Hematopoietic multipotent progenitor cell treated with erythropoietin and hydrocortisone succinate and interleukin-3 and kit ligand, for 6 days (in vitro differentiated cells): ENCODE measurements at regions not wholly inside any gene's neighbourhood (a gene's known extent, or its start where the extent isn't known, plus 50 kb on each side); places are given as distances from the start of the nearest gene placed in this dataset.

Experiments
- DNase-seq: peaks from one replicate; pipeline ENCODE4 v3.0.0-alpha.2; 2015

DNA sequence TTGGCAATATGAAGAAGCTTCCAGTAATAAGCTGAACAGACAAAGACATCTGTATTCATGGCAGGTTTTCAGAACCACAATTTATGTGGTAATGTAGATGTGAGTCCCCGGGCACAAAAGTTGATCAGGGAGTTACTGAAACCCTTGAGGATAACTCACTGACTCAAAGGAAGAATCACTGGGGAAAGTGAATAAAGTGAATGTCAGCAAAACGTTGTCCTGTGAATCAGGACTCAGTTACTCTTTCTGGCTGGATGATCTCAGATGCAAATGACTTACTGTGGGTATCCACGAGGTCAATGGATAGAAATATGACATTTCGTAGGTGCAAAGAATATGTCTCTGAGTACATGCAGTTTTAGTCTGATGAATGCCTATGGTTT is 172.8 kb upstream of the CTBP2 start:
- DNase-seq, result no peak

DNA sequence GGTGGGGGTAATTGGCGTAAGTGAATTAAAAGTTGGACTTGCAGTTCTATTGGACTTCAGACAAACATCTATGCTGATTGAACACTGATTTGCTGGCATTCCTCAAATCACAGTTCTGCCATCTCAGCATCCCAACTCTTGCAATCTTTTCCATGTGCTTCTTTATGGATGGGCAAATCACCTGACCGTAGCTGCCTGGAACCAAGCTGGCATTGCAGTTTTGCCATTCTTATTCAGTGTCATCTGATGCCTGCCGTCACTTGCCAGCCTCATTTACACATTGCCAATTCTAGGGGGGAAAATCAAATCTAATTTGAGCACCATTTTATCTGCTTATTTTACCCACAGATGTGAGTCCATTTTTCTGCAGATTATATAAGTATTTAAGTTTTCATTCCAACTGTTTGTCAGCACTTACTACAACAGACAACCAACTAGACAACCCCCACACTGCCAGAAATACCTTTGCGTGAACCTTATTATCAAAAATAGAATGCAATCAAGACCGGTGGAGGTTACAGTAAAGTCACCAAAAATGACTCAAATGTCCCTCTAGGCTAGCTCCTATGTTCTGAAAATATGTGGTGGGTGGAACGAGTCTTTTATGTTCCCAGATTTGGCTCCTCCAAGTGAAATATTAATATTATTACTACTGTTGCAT is 172.3 kb upstream of the CTBP2 start:
- no peak for DNase-seq

DNA sequence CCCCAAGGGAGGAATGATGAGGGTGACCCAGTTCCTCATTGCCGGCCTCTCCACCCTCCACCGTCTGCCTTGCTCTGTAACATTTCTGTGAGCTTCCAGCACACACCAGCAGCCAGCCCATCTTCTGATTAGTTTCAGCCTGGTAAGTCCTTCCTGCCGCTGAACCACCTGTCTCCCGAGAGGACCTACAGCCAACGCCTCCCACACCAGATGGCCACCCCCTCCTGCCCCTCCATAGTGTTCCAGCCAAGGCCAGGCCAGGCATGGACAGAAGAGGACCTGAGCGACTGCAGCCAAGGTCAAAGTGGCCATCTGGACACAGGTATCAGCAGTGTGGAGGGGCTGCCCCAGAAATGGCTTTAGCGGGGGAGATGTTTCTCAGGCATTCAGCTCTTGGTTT is 170.7 kb upstream of the CTBP2 start:
- no peak for DNase-seq

DNA sequence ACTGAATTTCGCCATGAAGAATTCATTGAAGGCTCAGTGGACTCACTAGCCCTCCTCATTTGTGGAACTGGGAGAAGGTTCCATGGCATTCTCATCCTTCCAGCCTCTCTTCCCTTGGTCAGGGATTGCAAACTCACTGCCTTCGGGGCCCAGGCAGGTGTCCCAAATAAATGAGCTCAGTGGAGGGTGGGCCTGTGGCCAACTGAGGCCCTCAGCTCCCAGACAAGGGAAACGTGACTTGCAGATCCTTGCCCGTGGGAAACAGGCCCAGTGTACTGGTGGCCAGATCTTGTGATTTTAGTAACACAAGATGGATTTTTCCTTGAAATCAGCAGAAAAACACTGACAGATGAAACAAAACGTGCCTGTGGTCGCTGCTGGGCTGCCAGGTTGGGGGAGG is 168.7 kb upstream of the CTBP2 start:
- DNase-seq, result no peak

DNA sequence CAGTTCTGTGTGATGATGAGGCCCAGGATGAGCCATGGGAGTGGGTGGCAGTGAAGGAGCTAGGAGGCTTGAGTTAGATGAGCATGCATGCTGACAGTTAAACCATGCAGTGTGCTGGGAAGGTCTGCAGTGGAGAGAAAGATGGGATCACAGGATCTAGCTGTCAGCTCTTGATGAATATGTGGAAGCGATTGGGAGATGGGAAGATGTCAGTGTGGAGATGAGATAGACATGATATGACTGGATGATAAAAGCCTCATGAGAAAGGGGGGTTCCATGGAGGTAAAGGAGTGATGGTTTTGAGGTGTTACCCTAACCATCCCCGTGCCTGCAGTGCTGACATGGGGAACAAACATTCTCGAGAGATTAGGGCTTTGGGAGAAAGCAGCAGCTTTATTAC is 165.0 kb upstream of the CTBP2 start:
- DNase-seq, result no peak

DNA sequence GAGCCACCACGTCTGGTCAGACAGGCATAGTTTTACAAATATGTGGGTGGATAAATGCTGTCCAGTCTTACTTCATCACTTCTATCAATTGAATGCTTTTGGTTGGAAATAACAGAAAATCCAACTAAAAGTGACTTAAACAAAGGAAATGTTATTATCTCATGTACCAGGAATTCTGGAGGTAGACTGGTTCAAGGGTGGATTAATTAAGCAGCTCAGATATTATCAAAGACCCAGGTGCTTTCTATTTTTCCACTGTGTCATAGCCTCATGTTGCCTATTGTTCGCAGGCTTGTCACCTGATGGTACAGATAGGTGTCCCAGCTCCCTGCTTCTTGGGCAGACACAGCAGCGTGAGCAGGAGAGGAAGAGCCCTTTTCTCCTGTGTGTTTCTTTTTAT is 156.1 kb upstream of the CTBP2 start:
- no peak for DNase-seq

DNA sequence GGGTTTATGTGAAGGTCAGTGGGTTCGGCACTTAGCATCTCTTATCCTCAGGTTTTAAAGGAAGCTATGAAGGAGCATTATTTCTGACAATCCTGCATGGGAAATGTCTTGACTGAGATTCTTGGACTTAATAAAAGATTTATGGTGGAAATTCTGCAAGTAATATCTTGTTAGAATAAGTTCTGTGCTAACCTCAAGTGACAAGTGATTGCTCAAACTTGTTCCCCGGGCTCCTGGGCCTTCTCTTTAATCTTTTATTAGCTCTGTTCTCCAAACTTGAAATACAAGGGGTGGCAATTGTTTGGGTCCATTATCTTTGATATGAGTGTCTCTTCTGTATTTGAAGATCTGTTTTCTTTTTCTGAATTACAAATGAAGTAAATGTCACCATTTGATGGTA is 140.6 kb upstream of the CTBP2 start:
- no peak for DNase-seq

DNA sequence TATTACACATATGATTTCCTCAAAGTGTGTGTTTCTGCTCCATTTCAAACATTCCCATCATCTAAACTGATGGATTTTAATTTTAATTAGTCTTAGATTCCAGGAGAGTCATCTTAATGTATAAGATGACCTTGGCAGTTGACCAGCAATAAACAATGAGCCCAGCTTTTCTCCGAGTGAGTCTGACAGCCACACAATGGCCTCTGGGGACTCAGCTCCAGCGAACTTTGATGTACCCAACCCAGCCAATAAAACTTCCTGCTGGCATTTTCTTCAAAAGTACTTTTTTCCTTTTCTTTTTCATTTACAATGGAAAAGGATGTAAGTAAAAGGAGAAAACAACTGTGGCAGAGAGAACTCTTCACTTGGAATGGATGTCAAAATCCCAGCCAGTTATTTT is 139.1 kb upstream of the CTBP2 start:
- DNase-seq, result no peak

DNA sequence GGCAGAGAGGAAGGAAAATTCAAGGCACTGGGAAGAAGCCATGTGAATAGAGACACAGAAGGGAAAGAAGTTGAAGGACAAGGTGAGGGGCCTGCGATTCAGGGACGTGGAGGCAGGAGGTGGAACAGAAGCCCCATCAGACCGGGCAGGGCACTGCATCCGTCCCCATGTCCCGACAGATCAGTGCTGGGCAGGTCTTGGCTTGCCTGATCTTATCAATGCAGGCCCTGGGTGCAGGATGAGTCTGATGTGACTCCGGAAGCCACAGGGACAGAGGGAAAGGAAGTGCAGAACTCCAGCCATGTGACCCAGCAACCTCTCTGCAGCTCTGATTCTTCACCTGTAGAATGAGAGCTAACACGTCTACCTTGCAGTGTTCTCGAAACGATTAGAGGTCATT is 136.2 kb upstream of the CTBP2 start:
- no peak for DNase-seq

DNA sequence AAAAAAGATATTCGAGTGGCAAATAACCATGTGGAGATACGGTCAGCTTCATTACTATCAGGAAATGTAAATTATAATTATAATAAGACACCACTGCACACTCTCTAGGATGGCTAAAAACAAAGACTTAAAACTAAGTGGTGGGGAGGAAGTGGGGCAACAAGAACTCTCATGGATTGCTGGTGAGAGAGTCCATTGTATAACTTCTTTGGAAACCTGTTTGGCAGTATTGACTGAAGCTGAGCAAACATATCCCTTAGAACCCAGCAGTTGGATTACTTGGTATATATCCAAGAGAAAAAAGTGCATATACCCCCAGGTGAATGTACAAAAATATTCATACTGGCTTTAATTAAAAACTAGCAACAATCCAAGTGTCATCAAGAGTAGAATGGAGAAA is 133.7 kb upstream of the CTBP2 start:
- no peak for DNase-seq

DNA sequence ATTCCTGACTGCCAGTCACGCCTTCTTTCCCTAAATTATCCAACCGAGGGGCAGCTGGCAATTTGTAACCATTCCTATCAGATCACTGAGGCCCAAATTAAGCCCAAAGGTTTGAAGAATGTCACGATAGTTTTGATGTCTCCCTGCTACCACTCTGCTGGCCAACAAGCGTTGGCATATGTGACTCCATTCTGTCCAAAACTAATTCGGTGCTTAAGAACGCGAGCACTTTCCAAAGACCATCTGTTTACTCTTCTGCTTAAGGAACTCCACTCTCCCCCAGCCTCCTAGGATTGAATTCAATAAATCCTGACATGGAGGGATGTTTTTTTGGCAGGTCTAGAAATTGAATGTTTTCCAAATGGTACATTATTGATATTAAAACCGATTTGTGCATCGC is 131.5 kb upstream of the CTBP2 start:
- no peak for DNase-seq

DNA sequence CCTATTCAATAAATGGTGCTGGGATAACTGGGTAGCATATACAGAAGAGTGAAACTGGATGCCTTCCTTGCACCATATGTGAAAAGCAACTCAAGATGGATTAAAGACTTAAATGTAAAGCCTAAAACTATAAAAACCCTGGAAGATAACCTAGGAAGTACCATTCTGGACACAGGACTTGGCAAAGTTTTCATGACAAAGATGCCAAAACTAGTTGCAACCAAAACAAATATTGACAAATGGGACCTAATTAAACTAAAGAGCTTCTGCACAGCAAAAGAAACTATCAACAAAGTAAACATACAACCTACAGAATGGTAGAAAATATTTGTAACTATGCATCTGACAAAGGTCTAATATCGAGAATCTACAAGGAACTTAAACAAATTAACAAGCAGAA is 129.1 kb upstream of the CTBP2 start:
- DNase-seq, result no peak

DNA sequence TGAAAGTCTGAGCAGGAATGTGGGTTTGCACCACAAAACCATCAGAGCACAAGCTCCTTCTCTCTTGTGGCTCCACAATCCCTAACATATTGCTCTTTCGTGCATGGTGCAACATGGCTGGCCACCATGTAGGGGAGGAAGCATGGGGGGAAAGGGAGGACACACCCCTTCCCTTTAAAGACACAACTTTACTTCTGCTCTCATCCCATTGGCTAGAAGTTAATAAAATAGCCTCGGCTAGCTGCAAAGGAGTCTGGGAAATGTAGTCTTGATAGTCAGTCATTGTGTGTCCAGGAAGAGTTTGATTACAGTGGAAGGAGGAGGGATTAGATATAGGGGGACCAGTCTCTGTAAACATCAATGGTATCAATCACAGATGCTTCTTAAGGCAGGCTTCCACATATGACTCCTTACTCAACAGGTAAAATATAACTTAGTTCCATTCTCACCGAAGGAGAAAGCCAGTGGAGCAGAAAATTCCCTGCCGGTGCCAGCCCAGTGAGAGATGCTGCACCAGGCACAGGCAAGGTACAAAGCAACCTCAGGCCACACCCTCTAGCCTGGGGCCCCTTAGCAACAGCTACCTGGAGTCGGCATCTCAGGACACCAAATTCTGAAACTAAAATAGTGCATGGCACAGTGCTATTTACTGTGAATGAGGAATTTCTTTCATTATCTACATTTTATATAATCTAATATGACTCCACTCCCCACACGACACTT is 124.7 kb upstream of the CTBP2 start:
- peak; percentile 9 for DNase-seq

DNA sequence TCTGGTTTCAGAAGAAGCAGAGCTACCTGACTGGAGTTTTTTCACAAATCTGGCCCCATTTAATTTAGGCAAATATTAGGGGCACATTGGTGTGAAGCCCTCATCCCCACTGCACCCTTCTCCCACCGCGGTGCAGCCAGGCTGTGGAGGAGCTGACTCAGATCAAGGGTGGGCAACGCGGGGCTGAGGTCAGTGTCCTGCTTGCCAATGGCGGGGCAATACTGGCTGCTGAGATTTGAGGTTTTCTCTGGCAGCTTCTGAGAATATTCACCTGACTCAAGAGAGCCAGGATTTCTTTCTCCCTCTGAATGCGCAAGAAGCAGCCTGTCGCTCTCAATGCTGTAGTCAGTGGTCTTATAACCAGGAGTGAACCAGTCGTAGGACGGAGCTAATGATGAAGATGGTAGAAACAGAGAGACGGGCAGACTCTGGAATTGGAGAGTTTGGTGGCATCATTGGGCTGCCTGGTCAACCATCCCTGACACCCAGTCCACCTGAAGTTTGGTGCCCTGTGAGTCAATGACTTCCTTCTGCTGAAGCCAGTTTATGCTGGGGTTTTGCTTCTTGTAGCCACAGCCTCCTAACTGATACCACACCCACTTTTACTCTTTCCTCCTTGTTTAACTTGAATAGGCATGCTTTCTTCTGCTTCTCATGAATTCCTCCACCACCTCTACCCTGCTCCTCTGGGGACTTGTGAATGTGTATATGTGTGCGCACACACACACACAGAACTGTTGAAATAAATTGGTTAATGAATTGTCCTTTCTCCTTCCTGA is 123.7 kb upstream of the CTBP2 start:
- DNase-seq, result no peak

DNA sequence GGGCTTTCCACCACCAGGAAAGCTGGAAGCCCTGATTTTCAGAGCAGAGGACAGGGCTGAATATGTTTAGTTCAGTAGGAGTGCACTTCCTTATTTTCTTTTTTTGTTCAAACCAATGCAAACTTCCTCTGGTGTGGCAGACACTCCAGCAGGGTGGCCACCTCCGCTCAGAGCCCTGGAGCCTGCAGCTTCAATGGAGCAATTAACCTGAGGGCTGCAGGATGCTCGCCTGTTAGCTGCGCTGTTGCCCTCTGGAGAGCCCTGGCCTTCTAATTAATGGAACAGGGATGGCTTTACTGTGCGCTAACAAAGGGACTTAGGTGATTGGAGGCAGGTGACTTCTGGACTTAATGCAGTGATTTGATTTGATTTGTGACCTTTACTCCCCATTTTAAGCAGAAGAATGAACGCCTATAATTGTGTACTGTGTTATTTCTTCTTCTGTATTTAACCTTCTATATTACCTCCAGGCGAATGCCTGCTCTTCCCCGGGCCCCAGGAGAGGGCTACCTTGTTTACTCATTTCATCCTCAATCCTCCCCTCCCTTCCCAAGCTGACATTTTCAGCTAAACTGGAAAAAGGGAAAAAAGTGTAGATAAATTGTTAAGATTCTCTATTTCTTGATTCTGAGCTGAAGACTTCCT is 123.0 kb upstream of the CTBP2 start:
- no peak for DNase-seq

DNA sequence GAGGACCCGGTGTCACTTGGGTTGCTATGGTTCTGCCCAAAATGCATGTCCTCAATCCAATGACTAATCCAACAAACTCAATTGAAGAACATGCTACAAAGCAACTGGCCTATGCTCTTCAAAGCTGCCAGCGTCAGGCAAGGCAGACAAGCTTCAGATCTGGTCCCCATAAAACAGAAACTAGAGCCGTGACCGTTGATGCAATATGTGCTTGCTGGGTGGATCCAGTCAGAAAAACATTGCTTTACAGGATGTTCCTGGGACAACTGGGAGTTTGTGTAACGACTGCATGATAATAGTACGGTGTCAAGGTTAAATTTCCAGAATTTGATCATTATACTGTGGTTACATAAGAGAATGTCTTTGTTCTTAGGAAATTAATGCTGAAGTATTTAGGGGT is 120.7 kb upstream of the CTBP2 start:
- no peak for DNase-seq

DNA sequence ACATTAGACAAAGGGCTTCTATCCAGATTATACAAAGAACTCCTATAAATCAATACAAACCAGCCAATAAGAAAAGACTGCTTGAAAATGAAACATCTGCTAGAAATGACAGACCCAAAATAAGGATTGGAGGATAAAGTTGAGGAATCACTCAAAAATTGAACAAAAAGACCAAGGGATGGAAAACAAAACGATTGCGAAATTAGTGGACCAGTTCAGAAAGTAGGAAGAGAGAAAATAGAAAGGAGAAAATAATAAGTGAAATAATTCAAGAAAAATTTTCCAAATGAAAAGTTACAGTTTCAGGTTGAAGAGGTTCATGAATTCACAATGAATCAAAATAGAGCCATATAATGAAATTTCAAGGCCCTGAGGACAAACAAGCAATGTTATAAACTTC is 115.8 kb upstream of the CTBP2 start:
- DNase-seq, result no peak

DNA sequence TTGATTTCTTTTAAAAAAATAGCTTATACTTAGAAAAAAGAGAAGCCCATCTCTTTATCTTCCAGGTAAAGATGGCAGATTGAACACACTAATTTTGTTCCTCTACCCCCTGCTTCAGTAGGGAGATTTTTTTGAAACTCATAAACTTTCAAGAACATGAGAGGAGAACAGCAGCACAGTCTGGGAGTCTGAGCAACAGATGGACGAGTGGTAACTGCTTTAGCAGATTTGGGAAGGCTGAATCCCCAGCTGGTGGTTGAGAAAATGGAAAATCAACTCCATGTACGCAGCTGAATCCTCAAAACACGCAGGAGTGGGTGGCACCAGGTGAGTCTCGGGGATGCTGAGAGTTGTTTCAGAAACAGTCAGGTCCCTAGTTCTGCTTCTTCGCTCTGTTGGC is 114.6 kb upstream of the CTBP2 start:
- no peak for DNase-seq

DNA sequence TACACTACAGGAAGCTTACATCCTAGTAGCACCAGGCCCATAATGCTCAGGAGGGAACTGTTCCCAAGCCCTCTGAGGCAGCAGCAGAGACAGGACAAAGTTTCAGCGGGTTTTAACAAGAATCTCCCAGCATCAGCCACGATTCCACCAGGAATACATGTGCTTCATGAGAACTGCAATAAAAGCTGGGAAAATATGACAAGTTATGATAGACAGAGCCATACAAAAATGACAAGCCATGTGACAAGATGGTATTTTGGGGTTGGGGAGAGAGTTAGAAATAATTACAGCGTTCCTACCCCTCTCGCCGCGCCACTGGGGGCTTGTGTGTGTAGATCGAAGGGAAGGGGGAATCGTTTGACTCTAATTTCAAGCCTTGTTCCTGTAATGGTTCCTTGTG is 112.7 kb upstream of the CTBP2 start:
- no peak for DNase-seq

DNA sequence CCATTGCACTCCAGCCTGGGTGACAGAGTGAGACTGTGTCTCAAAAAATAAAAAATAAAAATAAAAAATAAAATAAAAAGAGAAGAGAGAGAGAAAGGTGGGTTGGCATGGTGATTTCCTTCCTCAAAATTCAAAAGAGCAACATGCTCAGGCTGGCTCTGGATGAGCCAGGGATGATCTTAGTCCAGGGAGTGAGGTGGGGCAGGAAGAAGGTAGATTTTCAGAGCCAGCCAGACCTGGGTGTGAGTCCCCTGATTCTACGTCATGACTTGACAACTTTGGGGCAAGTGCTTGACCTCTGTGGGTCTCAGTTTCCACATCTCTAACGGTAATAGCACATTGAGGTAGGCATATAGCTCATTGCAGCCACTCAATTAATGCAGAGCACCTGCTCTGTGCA is 109.4 kb upstream of the CTBP2 start:
- no peak for DNase-seq

DNA sequence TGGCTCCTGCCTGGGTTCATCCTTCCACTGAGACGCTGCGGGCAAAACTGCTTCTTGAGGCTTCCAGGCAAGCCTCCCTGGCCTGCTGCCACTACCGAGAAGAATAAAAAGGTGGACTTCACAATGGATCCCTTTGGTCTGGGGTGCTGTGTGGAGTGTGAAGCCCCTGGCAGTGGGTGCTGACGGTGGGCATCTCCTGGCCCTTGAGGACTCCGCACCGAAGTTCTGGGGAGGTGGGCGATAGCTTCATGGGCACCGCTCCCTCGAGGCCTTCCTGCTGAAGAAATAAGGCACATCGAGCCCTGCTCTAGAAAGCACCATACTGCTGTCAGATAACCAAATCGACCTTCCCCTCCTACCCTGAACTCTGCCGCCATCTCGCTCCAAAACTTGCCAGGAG is 106.6 kb upstream of the CTBP2 start:
- no peak for DNase-seq

DNA sequence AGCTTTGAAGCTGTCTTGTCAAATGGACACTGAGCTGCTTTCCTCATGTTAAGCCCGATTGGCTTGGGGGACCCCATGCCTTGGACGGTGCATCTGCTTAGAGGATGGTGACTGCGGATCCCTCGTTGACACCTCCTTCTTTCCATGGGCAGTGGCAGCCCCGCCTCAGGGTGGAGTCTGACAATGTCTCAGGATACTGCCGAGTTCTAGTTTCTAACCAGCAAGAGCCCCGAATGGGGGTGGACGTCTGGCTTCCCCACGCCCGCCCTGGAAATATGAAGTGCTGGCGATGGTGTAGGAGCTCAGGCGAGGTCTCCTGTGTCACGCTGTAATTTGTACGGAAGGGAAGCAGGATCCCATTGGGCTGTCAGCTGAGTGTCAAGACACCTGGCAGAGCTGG is 106.2 kb upstream of the CTBP2 start:
- no peak for DNase-seq

DNA sequence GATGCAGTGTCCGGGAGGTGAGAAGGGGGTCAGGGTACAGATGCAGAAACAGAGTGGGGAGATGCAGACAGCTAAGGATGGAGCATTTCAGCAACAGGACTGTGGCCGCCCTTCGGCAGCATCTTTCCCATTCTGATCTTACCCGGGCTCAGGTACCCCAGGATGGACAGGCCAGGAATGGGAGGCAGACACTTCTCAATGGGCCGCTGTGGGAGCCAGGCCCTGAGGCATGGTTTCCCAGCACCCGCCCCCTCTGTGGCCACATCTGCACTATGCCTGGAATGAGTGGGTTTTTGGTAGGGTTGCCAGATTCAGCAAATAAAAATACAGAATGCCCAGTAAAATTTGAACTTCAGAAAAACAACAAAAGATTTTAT is 105.2 kb upstream of the CTBP2 start:
- DNase-seq, result no peak
